ENCODE measurements at regions not wholly inside any gene's neighbourhood (a gene's known extent, or its start where the extent isn't known, plus 50 kb on each side); places are given as distances from the start of the nearest gene placed in this dataset.

GRCh38 chr3:118436697-118437262 lies 597.9 kb downstream of the IGSF11 start:
- Histone ChIP-seq H3K4me3 (ENCODE audit: low read depth in 1 of 2, low read length in 2 of 2) (no peak overlapping the region), H3K4me1 (ENCODE audit: insufficient read depth, low read length) (no peaks in the 10 kb centered on the region), H3K36me3 (ENCODE audit: insufficient read depth, low read length) (no peaks in the 10 kb centered on the region), H2AFZ (ENCODE audit: low read depth, low read length) (no peak overlapping the region), H4K20me1 (ENCODE audit: insufficient read depth, low read length) (no peaks in the 10 kb centered on the region), H3K4me2 (ENCODE audit: insufficient read depth, low read length) (no peak overlapping the region), H3K9ac (ENCODE audit: low read depth, low read length) (no peak overlapping the region), H3K27ac (ENCODE audit: low read length) (no peak overlapping the region), H3K9me3 (ENCODE audit: insufficient read depth, low read length, severe bottlenecking) (no peaks in the 10 kb centered on the region), H3K79me2 (ENCODE audit: insufficient read depth, low read length) (no peaks in the 10 kb centered on the region), H3K27me3 (ENCODE audit: insufficient read depth, low read length, poor library complexity) (no peaks in the 10 kb centered on the region)
- DNase-seq (no peak), ATAC-seq (ENCODE audit: insufficient read depth, low read depth) (no peak)
- no peak for TF ChIP-seq EZH2 (IDR thresholded peaks at IDR 0.05; ENCODE audit: borderline replicate concordance, low read depth, low read length, severe bottlenecking)
- no peak for TF ChIP-seq CTCF (IDR thresholded peaks at IDR 0.05; ENCODE audit: borderline replicate concordance, extremely low read depth, low read length, poor library complexity, severe bottlenecking)

- Histone ChIP-seq H3K27me3 (ENCODE audit: insufficient read depth, low read length, poor library complexity) (no peaks in the 10 kb centered on the region), H3K9me3 (ENCODE audit: insufficient read depth, low read length, severe bottlenecking) (no peaks in the 10 kb centered on the region), H4K20me1 (ENCODE audit: insufficient read depth, low read length) (no peaks in the 10 kb centered on the region), H3K4me1 (ENCODE audit: insufficient read depth, low read length) (no peaks in the 10 kb centered on the region), H3K36me3 (ENCODE audit: insufficient read depth, low read length) (no peaks in the 10 kb centered on the region), H3K27ac (ENCODE audit: low read length) (no peak overlapping the region), H3K4me2 (ENCODE audit: insufficient read depth, low read length) (no peak overlapping the region), H2AFZ (ENCODE audit: low read depth, low read length) (no peak overlapping the region), H3K79me2 (ENCODE audit: insufficient read depth, low read length) (no peaks in the 10 kb centered on the region), H3K4me3 (ENCODE audit: low read depth in 1 of 2, low read length in 2 of 2) (no peak overlapping the region), H3K9ac (ENCODE audit: low read depth, low read length) (no peak overlapping the region)
- TF ChIP-seq CTCF (IDR thresholded peaks at IDR 0.05; ENCODE audit: borderline replicate concordance, extremely low read depth, low read length, poor library complexity, severe bottlenecking), result no peak
- TF ChIP-seq EZH2 (IDR thresholded peaks at IDR 0.05; ENCODE audit: borderline replicate concordance, low read depth, low read length, severe bottlenecking), result no peak
- DNase-seq (no peak), ATAC-seq (ENCODE audit: insufficient read depth, low read depth) (no peak)
Measured at GRCh38 chr3:118445036-118445435, 589.6 kb downstream of the IGSF11 start.

GRCh38 chr3:118447339-118447738 lies 587.3 kb downstream of the IGSF11 start:
- TF ChIP-seq CTCF (IDR thresholded peaks at IDR 0.05; ENCODE audit: borderline replicate concordance, extremely low read depth, low read length, poor library complexity, severe bottlenecking), result no peak
- no peak for TF ChIP-seq EZH2 (IDR thresholded peaks at IDR 0.05; ENCODE audit: borderline replicate concordance, low read depth, low read length, severe bottlenecking)
- no peak for ATAC-seq (ENCODE audit: insufficient read depth, low read depth)
- DNase-seq, result no peak
- Histone ChIP-seq H3K4me2 (ENCODE audit: insufficient read depth, low read length) (no peak overlapping the region), H3K9ac (ENCODE audit: low read depth, low read length) (no peak overlapping the region), H3K4me1 (ENCODE audit: insufficient read depth, low read length) (no peaks in the 10 kb centered on the region), H3K4me3 (ENCODE audit: low read depth in 1 of 2, low read length in 2 of 2) (no peak overlapping the region), H3K27me3 (ENCODE audit: insufficient read depth, low read length, poor library complexity) (no peaks in the 10 kb centered on the region), H3K27ac (ENCODE audit: low read length) (no peak overlapping the region), H3K9me3 (ENCODE audit: insufficient read depth, low read length, severe bottlenecking) (no peaks in the 10 kb centered on the region), H4K20me1 (ENCODE audit: insufficient read depth, low read length) (no peaks in the 10 kb centered on the region), H2AFZ (ENCODE audit: low read depth, low read length) (no peak overlapping the region), H3K36me3 (ENCODE audit: insufficient read depth, low read length) (no peaks in the 10 kb centered on the region), H3K79me2 (ENCODE audit: insufficient read depth, low read length) (no peaks in the 10 kb centered on the region)
